Hepatocyte (in vitro differentiated cells): ENCODE measurements at regions not wholly inside any gene's neighbourhood (a gene's known extent, or its start where the extent isn't known, plus 50 kb on each side); places are given as distances from the start of the nearest gene placed in this dataset.

Source experiments
- CTCF ChIP-seq: fragments of 200-600 bp; sonication (generic); IDR thresholded peaks from 2 replicates; pipeline ENCODE4 v1.5.1; 2016; ENCODE audit warnings: antibody characterized with exemption, mild to moderate bottlenecking; ENCODE audit not compliant: poor library complexity
- EZH2 ChIP-seq: fragments of 200-600 bp; sonication (generic); IDR thresholded peaks from 2 replicates; pipeline ENCODE4 v1.6.1; 2016; ENCODE audit warnings: antibody characterized with exemption, mild to moderate bottlenecking, borderline replicate concordance

DNA sequence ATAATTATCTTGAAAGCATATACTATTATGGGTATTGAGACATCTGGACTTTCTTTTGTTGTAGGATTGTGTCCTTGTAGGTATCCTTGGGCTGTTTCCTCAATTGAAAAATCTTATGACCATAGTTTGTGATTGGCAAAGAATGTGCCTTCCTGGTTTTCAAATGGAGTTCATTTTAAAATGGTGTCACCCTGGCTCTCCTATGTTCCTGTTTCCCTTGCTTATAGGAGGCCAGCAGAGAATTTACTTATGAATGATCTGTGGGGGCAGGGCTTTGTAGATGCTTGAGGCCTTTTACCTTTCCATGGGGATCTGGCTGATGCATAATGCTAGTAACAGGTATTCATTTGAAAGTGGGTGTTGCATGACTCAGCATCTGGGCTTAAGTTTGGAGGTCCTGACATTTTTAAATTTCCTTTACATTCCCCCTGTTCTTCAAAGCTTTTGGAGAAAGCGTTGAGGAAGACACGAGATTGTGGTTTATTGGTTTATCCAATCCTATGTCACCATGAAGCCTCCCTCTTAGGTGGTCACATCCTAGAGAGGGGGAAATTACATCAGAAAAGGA, 135.0 kb upstream of the PROKR2 start:
- TF ChIP-seq EZH2, result no peak
- TF ChIP-seq CTCF, result no peak
